BLaER1 (cell line): ENCODE measurements at regions not wholly inside any gene's neighbourhood (a gene's known extent, or its start where the extent isn't known, plus 50 kb on each side); places are given as distances from the start of the nearest gene placed in this dataset.

Experiments used
- H3K27ac ChIP-seq: shearing (Covaris generic); formaldehyde crosslinking; 2 replicates; pipeline ENCODE4 v1.8.1; 2022
- H3K27me3 ChIP-seq: shearing (Covaris generic); formaldehyde crosslinking; 2 replicates; pipeline ENCODE4 v1.8.1; 2022
- H3K36me3 ChIP-seq: shearing (Covaris generic); formaldehyde crosslinking; 2 replicates; pipeline ENCODE4 v1.8.1; 2022
- H3K4me1 ChIP-seq: shearing (Covaris generic); formaldehyde crosslinking; 2 replicates; pipeline ENCODE4 v1.8.1; 2022
- H3K4me2 ChIP-seq: shearing (Covaris generic); formaldehyde crosslinking; 2 replicates; pipeline ENCODE4 v1.8.1; 2022
- H3K4me3 ChIP-seq: shearing (Covaris generic); formaldehyde crosslinking; 2 replicates; pipeline ENCODE4 v1.8.1; 2022
- H3K9ac ChIP-seq: shearing (Covaris generic); formaldehyde crosslinking; 2 replicates; pipeline ENCODE4 v1.8.1; 2022
- H3K9me3 ChIP-seq: shearing (Covaris generic); formaldehyde crosslinking; 2 replicates; pipeline ENCODE4 v1.8.1; 2022
- H4K20me1 ChIP-seq: shearing (Covaris generic); formaldehyde crosslinking; 2 replicates; pipeline ENCODE4 v1.8.1; 2022
- Cebpa-rat ChIP-seq: shearing (Covaris generic); IDR thresholded peaks from 2 replicates; pipeline ENCODE4 v1.8.1; 2022

GRCh38 chr10:31689233-31689632 lies 239.4 kb downstream of the ARHGAP12 start:
- Histone ChIP-seq H4K20me1 (no peaks in the 10 kb centered on the region), H3K4me3 (no peak overlapping the region), H3K27ac (no peak overlapping the region), H3K27me3 (no peaks in the 10 kb centered on the region), H3K9me3 (peaks cover 25% of the 10 kb centered on the region), H3K4me2 (no peak overlapping the region), H3K4me1 (peaks cover 12% of the 10 kb centered on the region), H3K9ac (no peak overlapping the region), H3K36me3 (no peaks in the 10 kb centered on the region)
- no peak for TF ChIP-seq Cebpa-rat

DNA sequence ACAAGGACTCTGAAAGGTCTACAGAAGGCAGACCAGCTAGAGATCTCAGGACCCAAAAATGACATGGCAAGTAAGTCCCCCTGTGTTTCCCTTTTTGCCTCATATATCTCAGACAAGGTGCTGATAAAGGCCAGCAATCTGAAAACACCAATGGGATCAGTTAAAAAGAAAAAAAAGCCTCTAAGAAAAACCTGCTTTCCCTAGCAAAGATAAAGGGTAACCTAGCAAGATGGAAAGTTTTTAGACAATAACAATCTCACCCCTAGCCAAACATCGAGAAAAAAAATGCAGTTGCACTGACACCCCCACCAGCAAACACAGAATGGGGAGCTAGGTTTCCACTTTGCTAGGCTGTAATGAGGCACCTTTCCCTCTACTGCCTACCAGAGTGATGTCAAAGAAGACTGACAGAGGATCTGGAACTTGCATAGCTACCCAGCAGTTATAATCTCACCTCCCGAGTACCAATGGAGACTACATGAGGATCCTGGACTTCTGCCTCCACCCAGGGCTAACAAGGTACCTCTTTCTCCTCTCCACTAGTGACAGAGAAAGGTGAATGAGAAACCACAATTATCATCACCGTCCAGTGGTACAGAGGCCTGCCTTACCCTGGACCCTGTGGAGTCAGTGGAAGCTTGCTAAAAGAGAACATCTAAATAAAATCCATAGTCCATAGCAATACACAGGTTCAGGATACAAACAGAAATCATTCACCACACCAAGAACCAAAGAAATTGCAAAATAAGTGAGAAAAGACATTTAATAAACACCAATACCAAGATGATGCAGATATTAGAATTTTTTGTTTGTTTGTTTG lies 240.8 kb downstream of the ARHGAP12 start:
- Histone ChIP-seq H3K9me3 (peaks cover 38% of the 10 kb centered on the region), H3K27ac (no peak overlapping the region), H3K4me3 (no peak overlapping the region), H4K20me1 (no peaks in the 10 kb centered on the region), H3K36me3 (no peaks in the 10 kb centered on the region), H3K27me3 (no peaks in the 10 kb centered on the region), H3K4me1 (no peaks in the 10 kb centered on the region), H3K4me2 (no peak overlapping the region), H3K9ac (no peak overlapping the region)
- no peak for TF ChIP-seq Cebpa-rat

DNA sequence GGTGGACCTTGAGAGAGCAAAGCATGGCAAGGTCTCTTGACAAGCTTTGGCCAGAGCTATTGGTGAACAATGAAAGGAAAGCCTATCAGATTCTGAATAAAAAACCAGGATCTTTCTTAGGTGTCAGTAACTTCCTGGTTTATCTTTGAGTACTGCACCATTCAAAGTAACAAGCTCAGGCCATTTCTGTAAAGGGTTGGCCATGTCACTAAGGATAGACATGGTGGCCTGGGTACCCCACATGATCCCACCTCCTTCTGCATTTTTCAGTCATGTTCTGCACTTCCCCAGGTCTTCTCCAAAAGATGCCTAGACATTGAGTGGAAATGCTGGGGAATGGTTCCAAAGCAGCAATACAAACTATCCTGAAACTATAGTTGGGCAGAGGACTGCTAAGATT lies 242.0 kb downstream of the ARHGAP12 start:
- TF ChIP-seq Cebpa-rat, result no peak
- Histone ChIP-seq H3K4me2 (no peak overlapping the region), H3K4me1 (no peaks in the 10 kb centered on the region), H3K9ac (no peak overlapping the region), H4K20me1 (no peaks in the 10 kb centered on the region), H3K4me3 (no peak overlapping the region), H3K9me3 (peaks cover 44% of the 10 kb centered on the region), H3K27me3 (no peaks in the 10 kb centered on the region), H3K36me3 (no peaks in the 10 kb centered on the region), H3K27ac (no peak overlapping the region)

GRCh38 chr10:31683682-31684081 lies 244.9 kb downstream of the ARHGAP12 start:
- H3K9me3 ChIP-seq, result peaks cover 38% of the 10 kb centered on the region
- H4K20me1 ChIP-seq, result no peaks in the 10 kb centered on the region
- no peak overlapping the region for H3K27ac ChIP-seq
- no peak overlapping the region for H3K4me3 ChIP-seq
- H3K4me1 ChIP-seq, result no peaks in the 10 kb centered on the region
- H3K4me2 ChIP-seq, result no peak overlapping the region
- no peak for TF ChIP-seq Cebpa-rat
- H3K9ac ChIP-seq, result no peak overlapping the region
- H3K27me3 ChIP-seq, result no peaks in the 10 kb centered on the region
- no peaks in the 10 kb centered on the region for H3K36me3 ChIP-seq

GRCh38 chr10:31679936-31680335 lies 248.7 kb downstream of the ARHGAP12 start:
- H3K9ac ChIP-seq, result no peak overlapping the region
- H3K4me3 ChIP-seq, result no peak overlapping the region
- H3K9me3 ChIP-seq, result peaks cover 42% of the 10 kb centered on the region
- no peaks in the 10 kb centered on the region for H3K36me3 ChIP-seq
- H3K4me2 ChIP-seq, result no peak overlapping the region
- H3K27ac ChIP-seq, result no peak overlapping the region
- no peaks in the 10 kb centered on the region for H4K20me1 ChIP-seq
- H3K27me3 ChIP-seq, result no peaks in the 10 kb centered on the region
- no peaks in the 10 kb centered on the region for H3K4me1 ChIP-seq
- no peak for TF ChIP-seq Cebpa-rat

- no peaks in the 10 kb centered on the region for H3K4me1 ChIP-seq
- no peak overlapping the region for H3K27ac ChIP-seq
- H3K9ac ChIP-seq, result no peak overlapping the region
- H3K4me2 ChIP-seq, result no peak overlapping the region
- peaks cover 36% of the 10 kb centered on the region for H3K9me3 ChIP-seq
- no peaks in the 10 kb centered on the region for H4K20me1 ChIP-seq
- H3K4me3 ChIP-seq, result no peak overlapping the region
- no peak for TF ChIP-seq Cebpa-rat
- H3K27me3 ChIP-seq, result no peaks in the 10 kb centered on the region
- no peaks in the 10 kb centered on the region for H3K36me3 ChIP-seq
These were observed 249.8 kb downstream of the ARHGAP12 start for GRCh38 chr10:31678575-31679516.

- no peaks in the 10 kb centered on the region for H3K27me3 ChIP-seq
- H3K4me2 ChIP-seq, result no peak overlapping the region
- H3K27ac ChIP-seq, result no peak overlapping the region
- no peak overlapping the region for H3K4me3 ChIP-seq
- no peaks in the 10 kb centered on the region for H4K20me1 ChIP-seq
- no peak overlapping the region for H3K9ac ChIP-seq
- H3K4me1 ChIP-seq, result no peaks in the 10 kb centered on the region
- H3K9me3 ChIP-seq, result peaks cover 29% of the 10 kb centered on the region
- TF ChIP-seq Cebpa-rat, result no peak
- H3K36me3 ChIP-seq, result no peaks in the 10 kb centered on the region
These were observed 250.5 kb downstream of the ARHGAP12 start for GRCh38 chr10:31678139-31678536.

DNA sequence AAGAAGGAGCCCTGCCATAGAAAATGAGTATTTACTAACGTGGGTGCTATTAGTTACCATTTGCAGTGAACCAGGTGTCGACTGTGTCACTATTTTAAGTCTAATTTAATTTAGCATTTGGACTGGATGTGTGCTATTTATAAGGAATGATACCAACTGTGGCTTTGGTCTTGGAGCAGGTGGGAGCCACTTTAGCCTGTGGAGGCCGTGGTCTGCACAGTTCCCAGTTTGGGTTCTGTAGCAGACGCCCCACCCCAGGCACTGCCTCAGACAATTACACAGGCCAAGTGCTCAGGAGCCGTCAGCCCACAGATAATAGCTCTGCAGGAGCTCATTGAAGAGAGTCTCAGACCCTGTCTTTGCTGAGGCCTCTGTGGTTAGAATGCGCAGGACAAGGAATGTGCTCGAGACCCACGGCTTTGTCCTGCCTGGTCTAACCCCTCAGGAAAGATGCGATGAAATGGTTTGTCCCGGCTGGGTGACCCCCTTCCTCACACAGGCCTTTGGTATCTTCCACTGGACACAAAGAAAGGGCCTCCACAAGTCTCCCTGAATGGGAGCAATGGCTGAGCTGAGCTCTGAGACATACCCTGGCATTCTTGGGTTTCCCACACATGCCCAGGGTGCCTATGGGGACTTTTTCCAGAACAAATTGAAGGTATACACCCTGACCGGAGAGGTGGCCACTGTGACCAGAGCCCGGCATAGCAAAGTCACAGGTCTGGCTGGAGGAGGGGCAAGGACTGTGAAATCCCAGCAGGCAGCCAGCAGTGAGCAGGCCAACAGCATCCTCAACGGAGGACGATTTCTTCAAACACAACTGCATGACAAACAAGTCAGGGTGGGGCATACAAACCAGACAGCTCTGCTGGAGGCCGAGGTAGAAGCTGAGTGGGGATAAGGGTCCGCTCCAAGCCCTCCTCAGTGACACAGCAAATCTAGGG lies 251.2 kb downstream of the ARHGAP12 start:
- Histone ChIP-seq H3K9ac (no peak overlapping the region), H3K36me3 (no peaks in the 10 kb centered on the region), H3K27ac (no peak overlapping the region), H3K4me1 (no peaks in the 10 kb centered on the region), H3K27me3 (no peaks in the 10 kb centered on the region), H3K4me3 (no peak overlapping the region), H3K9me3 (peaks cover 22% of the 10 kb centered on the region), H4K20me1 (no peaks in the 10 kb centered on the region), H3K4me2 (no peak overlapping the region)
- no peak for TF ChIP-seq Cebpa-rat

- Histone ChIP-seq H3K9me3 (peaks cover 19% of the 10 kb centered on the region), H3K27ac (no peak overlapping the region), H3K4me1 (no peaks in the 10 kb centered on the region)
These were observed 252.9 kb downstream of the ARHGAP12 start for GRCh38 chr10:31675726-31676125.

More at GRCh38 chr10:31675726-31676125, 252.9 kb downstream of the ARHGAP12 start:
- H3K27me3 ChIP-seq, result no peaks in the 10 kb centered on the region
- no peak overlapping the region for H3K9ac ChIP-seq
- no peaks in the 10 kb centered on the region for H4K20me1 ChIP-seq
- H3K36me3 ChIP-seq, result no peaks in the 10 kb centered on the region
- H3K4me3 ChIP-seq, result no peak overlapping the region
- no peak for TF ChIP-seq Cebpa-rat
- no peak overlapping the region for H3K4me2 ChIP-seq
